Caki2 (cell line): ENCODE measurements at regions not wholly inside any gene's neighbourhood (a gene's known extent, or its start where the extent isn't known, plus 50 kb on each side); places are given as distances from the start of the nearest gene placed in this dataset.
"Not testable (repeated sequence)": the region's sequence is repeated elsewhere in the genome, so short reads cannot be mapped to it uniquely, and the experiment has no call there.

ENCODE experiments used
- DNase-seq: peaks from one replicate; pipeline ENCODE4 v3.0.0-alpha.2; 2015; ENCODE audit warnings: low read depth
- in situ Hi-C: cut with HindIII; loops from 2 replicates; pipeline ENCODE4 v1.10.0; 2016; ENCODE audit warnings: low sequenced_read_pairs, low pct_unique_long_range_greater_than_20kb, mixed read lengths

DNA sequence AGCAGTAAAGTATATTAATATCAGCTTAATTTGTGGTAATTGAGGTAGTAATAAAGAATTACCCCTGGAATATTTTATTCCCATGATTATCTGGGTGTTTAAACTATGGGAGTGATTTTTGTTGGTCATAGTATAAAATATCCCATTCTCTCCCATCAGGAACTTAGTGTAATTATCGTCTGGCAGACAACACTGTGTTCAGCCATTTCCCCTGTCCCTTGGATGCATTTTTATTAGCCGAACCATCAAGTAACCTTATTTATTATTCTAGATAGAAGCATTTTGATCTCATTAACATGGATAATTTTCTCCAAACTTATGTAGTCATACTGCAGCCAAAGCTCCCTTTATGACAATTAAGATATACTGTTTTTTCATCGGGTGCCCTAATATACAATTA lies 320.8 kb downstream of the MAT2B start:
- in situ Hi-C loops: no loop called here
- DNase-seq: no peak

DNA sequence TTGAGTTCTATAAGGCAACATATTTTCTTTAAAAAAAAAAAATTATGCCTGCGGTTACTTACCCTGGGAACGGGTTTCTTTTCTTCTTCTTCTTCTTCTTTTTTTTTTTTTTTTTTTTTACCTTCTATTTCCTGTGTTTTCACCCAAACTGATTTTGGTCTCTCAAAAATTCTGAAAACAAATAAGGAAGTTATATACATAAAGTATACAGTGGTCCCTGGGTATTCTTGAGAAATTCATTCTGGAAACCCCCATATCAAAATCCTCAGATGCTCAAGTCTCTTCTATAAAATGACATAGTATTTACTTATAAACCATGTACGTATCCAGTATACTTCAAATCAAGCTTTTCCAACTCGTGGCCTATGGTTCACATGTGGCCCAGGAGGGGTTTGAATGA lies 326.7 kb downstream of the MAT2B start:
- DNase-seq: no peak
- in situ Hi-C loops: no loop called here

DNA sequence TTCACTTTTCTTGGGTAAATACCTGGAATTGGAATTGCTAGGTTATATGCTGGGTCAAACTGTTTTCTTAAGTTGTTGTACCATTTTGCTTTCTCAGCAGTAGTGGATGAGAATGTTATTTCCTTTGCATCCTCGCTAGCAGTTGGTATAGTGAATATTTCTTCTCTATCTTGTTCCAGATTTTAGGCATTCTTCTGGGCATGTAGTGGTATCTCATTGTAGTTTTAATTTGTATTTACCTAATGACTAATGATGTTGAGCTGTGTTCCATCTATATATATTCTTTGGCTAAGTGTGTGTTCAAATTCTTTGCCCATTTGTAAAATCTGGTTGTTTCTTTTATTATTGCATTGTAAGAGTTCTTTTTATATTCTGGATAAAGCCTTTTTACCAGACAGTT lies 333.3 kb downstream of the MAT2B start:
- in situ Hi-C loops: no loop called here
- no peak for DNase-seq

DNA sequence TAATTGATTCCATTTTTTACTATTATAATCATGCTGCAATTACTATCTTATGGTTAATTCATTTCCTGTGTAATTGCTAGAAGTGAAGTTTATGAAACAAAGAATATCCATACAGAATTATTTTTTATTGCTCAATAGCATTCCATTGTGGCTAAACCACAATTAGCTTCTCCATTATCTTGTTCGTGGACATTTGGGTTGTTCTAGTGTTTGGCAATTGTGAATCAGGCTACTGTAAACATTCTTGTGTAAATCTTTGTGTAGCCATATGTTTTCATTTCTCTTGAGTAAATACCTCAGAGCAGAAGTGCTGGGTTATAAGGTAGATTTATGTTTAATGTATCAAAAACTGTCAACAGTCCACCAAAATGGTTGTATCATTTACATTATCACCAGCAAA lies 341.1 kb downstream of the MAT2B start:
- in situ Hi-C loops: no loop called here

DNA sequence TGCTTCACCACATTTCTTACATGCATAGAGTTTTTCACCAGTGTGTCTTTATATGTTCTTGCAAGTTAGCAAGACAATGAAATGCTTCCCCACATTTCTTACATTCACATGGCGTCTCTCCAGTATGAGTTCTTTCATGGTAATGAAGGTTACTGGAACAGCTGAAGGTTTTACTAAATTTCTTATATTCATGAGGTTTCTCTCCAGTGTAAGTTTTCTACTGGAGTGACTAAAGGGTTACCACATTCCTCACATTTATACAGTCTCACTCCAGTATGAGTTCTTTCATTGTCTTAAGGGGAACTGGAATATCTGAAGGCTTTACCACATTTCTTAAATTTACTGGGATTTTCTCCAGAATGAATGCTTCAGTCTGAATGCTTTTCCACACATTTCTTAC lies 350.3 kb downstream of the MAT2B start:
- in situ Hi-C loops: no loop called here
- no peak for DNase-seq

More for the DNA sequence above, 341.1 kb downstream of the MAT2B start:
- DNase-seq: no peak

DNA sequence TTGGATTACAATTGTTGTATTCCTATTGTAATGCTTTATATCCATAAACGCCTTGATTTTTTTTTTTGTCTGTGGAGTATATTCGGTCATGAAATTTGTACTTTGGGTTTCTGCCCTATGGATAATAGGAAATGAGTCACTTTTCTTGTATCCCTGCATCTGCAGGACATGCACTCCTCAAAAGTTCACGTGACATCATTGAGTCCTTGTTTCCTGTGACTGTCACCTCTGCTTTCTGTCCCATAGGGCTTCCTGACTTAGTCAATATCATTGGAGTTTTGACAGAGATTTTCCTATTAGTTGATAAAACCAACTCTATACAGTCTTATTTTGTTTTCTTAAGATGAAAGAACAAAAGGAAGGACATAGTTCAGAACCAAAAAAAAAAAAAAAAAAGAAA lies 356.3 kb downstream of the MAT2B start:
- in situ Hi-C loops: no loop called here
- no peak for DNase-seq

DNA sequence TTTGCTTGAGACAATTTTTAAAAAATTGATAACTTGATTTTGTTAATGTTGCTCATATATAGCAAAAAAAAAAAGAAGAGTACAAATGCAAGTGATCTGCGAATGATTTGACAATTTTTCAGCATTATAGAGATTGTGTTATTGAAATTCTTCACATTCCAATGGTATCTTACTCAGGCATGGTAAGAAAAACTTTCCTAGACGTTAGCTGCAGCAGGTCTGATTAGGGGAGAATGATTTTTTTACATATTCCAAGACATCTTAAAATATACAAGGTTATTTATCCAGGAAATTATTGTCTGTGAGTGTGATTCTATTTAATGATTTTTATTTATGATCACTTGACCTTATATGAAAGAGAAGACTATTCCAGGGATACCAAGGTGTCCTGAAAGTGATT lies 361.9 kb downstream of the MAT2B start:
- no peak for DNase-seq
- in situ Hi-C loops: no loop called here

DNA sequence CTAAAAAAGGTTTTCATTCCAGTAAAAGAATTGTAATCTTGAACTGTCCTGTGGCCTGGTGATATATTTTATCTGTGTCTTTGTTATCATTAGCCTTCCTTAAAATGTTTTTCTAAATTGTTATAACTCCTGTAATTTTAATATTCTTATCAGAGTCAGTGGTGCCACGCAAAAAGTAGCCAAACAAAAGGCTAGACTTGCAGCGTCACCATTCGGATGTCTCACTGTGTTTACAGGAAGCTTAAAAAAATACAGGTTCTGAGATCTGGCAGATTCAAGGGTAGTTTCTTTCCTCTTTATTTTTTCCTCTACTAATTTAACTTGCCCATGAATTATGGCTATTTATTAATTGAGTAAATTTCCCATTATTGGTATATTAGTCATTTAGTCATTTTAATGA lies 362.3 kb downstream of the MAT2B start:
- DNase-seq: no peak
- in situ Hi-C loops: no loop called here

DNA sequence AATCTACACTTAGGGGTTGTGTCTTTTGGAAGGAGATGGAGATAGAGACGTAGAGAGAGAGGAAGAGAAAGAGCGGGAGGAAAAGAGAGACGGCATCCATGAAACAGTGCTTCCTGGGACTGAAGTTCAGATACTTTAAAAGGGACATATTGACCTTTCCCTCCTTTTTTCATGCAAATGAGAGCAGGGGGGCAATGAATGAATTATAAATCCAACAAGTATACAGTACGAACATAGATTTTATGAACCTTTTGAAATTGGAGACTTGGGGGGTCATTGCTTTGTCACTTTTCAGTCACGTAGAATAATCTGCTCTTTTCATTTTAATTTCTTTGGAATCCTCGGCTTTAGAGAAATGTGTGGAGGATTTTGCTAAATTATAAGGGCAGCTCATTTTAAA lies 364.2 kb downstream of the MAT2B start:
- no peak for DNase-seq

DNA sequence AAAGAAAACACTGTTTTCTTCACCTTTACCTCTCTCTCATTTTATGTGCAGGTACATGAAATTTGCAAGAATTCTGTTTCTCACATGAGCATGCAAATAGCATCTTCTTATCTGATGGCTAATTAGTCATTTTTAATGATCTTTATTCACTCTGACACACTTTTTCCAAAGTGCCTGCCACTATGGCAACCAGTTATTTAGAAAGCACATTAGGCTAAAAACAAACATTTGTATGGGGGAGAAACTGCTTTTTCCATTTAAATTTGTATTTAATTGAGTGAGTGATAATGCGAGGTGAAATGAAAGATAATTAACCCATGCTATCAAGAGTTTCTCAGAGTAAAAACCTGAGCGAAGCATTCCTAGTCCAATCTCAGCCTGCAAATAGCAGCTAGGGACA lies 365.0 kb downstream of the MAT2B start:
- in situ Hi-C loops: no loop called here
- no peak for DNase-seq

More for the DNA sequence above, 364.2 kb downstream of the MAT2B start:
- in situ Hi-C loops: no loop called here

DNA sequence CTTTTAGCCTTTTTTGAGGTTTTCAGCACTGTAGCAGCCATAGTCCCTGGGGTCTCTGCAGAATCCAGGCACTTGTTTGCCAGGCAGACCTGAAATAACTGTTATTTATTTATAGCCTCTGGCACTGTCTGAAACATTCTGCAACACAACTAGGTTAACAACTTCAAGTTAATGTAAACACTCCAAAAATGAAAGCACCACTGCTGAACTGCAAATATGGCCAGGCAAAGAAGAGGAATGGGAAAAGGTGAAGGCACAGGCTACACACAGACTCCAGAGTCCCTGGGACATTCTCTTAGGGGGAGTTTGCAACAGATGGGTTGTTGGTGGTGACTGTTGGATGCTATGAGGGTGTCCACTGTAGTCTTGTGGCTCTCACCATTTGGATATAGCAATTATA lies 369.0 kb downstream of the MAT2B start:
- DNase-seq: no peak
- in situ Hi-C loops: no loop called here

DNA sequence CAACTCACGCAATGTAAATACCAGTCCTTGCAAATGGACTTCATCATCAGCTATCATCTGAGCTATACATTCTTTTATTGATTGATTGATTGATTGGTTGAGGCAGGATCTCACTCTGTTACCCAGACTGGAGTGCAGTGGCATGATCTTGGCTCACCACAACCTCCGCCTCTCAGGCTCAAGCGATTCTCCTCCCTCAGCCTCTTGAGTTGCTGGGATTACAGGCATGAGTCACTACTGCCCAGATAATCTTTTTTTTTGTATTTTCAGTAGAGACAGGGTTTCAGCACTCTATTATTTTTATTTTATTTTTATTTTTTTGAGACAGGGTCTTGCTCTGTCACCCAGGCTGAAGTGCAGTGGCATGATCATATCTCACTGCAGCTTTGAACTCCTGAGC lies 369.5 kb downstream of the MAT2B start:
- DNase-seq, in situ Hi-C loops: not testable (repeated sequence)

DNA sequence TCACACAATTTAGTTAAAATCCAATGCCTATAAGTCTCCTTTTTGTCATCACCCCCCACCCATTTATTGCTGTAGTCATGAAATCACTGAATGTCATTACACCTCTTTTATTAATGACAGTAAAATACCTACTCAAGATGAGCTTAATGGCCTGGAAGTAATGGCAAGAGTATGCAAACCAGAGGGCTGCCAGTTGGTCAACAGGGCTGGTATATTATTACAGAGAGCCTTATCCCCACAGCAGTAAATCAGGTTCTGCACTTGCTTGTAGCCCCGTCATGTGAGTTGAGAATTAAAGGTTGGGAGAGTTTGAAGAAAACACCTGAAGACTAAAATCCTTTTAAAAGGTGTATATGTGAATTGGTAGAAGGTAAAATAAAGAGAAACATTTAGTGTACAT lies 372.4 kb downstream of the MAT2B start:
- in situ Hi-C loops: no loop called here
- DNase-seq: no peak

DNA sequence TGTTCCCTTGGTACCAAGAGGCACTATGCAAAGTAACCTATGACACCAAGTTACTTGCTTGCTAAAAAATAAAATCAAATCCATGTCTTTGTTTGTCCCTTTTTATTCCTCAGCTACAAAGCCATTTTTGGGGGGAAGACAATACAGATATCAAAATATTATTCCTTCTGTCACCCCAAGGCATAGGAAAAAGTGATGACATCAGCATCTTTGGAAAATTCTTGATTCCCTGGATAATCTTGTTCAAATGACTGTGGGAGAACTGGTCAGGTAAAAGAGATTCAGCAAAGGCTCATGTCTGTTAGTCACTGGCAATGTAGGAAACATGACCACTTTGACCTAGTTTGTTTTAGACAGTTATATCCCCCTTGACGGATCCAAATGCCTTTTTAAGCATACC lies 373.1 kb downstream of the MAT2B start:
- in situ Hi-C loops: no loop called here
- no peak for DNase-seq

DNA sequence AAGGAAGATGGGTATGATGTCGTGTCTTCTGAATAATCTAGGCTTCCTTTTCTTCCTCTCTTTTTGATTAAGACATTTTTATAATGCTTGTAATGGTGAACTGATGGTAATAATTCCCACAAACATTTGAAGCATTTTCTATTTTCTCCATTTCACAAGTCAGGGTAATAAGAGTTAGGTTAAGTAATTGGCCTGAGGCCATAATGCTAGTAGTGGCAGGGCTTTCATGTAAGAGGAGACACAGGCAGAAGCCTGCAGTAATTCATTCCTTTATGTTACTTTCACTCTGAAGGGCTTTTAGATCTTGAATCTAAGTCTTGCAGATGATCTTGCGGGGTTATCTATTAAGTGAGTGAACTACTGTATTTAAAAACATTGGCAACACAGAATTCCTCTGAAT lies 374.9 kb downstream of the MAT2B start:
- DNase-seq: no peak
- in situ Hi-C loops: no loop called here

DNA sequence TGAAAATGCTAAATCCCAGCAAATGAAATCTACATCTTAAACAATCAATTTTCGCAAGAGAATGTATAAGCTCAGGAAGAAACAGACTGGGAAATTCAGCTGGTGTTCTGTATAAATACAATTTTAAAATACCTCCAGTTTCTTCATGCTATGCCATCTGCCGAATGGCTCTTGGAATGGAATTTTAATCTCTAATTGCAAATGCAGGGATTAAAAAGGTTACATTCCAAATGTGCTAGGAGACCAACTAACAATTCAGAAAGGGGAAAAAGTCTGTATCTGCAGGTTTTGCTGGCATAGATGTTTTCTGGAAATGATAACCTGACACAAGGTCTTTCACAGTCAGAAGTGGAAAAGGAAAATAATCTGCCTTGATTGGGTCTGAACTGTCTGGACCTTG lies 379.7 kb downstream of the MAT2B start:
- no peak for DNase-seq
- in situ Hi-C loops: no loop called here

DNA sequence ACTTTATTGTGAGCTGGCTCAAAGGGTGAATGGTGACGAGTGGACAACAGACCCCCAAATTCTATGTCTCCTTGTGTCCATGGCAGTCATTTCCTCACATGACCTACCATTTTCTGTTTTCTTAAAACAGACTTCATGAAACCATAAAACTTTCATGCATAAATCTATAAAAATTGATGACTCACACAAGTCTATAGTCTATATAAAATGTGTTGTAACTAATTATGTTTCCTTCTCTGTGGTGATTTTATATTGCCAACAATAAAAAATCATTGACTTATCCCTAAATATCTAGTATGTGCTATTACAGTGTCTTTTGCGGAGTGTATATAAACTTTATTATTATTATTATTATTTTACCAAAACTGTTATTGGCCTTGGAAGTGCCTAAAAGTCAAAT lies 382.4 kb downstream of the MAT2B start:
- in situ Hi-C loops: no loop called here
- DNase-seq: no peak

DNA sequence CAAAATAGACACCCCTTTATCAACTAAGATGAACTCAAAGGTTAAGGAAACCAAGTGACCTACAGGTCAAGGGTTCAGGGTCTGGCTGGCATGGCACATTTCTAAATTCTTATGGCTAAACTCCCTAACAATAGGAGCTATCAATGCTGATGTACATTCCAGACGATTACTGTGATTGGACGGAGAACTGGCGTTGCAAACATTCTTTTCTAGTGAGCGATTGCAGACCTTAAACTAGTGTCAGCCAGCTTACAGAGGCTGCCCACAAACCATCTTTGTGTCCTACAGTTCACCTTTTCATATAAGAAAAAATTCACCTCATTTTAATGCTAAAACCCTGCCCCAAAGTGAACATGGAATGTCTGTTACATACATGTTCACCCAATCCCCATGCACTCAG lies 382.9 kb downstream of the MAT2B start:
- no peak for DNase-seq
- in situ Hi-C loops: no loop called here

DNA sequence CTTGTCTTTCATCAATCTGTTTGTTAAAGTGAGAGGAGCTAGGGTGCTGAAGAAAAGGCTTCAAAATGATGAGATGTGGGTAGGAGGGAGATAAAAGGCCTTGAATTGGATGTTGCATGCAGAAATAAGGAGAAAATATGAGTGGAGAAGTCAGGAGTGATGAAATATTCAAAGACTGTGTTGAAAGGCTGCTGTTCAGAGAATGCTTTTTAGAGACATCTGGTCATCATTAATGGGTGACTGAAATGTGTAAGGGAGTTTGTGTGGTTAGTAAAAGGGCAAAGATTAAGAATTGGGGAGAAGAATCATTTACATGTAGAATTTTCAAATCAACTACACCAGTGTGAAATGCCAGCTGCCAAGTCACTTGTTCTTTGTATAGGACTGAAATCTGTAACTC lies 383.9 kb downstream of the MAT2B start:
- in situ Hi-C loops: no loop called here

DNA sequence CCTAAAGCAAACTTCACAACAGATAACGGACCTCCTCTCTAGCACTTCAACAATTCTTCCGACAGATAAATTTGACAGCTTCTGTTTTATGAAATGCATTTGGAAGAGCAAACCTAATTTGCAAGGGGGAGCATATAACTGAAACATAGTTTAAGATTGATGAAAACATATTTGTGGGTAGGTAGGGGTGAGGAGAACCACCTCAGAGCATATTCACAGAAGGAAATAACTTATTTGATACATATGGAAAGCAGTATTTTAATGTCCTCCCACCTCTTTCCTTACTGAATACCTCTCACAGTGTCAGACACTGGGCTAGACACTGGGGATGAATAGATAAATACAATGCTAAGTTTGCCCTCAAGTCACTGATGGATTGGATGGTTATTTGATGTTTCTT lies 384.8 kb downstream of the MAT2B start:
- in situ Hi-C loops: no loop called here
- DNase-seq: no peak

More for the DNA sequence above, 383.9 kb downstream of the MAT2B start:
- DNase-seq: no peak

DNA sequence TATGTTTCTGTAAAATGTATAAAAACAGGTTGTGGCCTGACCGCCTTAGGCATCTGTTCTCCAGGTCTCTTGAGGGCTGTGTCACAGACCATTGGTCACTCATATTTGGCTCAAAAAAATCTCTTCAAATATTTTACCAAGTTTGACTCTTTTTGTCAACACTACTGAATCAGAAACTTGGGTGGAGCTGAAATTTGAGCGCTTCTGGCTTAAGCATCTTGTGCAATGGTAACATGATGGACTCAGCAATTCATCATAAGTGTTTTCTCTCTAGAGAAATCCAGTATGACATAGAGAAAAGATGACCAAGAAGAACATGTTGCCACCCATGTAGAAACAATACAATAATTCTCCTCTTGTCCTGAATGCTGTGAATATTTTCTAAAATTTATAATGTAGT lies 387.9 kb downstream of the MAT2B start:
- in situ Hi-C loops: no loop called here

More for the DNA sequence above, 387.9 kb downstream of the MAT2B start:
- no peak for DNase-seq
